ENCODE measurements at regions not wholly inside any gene's neighbourhood (a gene's known extent, or its start where the extent isn't known, plus 50 kb on each side); places are given as distances from the start of the nearest gene placed in this dataset.

DNA sequence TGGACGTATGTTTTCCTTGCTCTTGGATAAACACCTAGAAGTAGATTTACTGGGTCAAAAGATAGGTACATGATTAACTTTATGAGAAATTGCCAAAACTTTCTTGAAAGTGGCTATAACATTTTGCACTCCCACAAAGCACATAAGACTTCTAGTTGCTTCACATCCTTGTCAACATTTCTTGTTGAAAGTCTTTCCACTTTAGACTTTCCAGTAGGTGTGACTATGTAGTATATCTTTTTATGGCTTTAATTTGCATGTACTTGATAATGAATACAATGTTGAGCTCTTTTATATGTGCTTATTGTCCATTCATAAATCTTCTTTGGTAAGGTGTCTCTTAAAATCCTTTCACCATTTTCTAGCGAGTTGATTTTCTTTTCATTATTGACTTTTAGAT lies 241.2 kb upstream of the RPL38 start:
- no peak for DNase-seq

DNA sequence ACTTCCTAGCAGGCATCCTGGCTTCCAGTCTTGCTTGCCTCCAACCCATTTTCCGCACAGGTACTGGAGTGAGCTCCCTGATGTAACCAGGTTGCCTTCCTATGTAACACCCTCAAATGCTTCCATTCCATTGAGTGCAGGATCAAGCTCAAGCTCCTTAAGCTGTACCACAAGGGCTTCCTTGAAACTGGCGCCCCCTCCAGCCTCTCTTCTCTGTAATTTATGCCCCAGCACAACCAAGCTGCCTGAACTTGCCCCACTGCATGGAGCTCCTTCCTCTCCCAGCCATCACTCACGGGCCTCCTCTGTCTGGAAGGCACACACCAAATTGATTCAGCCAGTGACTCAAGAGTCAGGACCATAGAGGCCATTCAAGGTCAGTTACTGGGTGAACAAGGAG lies 234.8 kb upstream of the RPL38 start:
- no peak for DNase-seq

DNA sequence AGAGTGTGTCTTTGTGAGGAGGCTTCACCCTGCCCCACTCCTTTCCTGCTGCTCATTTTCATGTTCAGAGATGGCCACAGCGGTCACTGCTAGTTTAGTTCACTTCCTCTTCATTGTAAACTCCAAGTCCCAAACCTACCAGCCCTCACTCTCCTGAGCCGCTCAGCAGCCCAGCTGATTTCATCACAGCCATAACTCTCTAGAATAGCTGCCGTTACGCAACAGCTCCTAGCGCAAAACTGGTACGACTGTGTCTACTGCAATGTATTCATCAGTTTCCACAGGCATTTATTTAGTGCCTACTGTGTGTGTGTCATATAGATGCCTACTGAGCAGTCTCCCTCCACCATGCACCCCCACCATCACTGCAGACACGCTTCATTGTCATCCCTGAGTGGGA lies 233.5 kb upstream of the RPL38 start:
- DNase-seq = peak; percentile 82

DNA sequence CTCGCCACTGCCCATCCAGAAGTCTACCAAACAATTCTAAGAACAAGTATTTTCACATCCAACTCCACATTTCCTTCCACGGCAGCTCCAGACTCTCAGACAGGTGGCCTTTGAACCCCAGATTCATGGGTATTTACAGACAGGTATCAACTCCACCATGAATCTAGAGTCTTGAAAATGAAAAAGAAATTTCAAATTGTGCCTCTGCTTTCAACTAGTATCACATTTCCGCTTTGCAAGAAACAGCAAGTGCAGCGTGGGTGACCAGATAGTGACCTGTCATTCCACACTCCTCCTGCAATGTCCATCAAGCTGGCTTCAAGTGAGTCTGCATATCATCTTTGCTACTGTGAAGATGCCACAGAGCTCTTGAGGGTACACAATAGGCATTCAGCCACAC lies 232.4 kb upstream of the RPL38 start:
- DNase-seq = no peak

DNA sequence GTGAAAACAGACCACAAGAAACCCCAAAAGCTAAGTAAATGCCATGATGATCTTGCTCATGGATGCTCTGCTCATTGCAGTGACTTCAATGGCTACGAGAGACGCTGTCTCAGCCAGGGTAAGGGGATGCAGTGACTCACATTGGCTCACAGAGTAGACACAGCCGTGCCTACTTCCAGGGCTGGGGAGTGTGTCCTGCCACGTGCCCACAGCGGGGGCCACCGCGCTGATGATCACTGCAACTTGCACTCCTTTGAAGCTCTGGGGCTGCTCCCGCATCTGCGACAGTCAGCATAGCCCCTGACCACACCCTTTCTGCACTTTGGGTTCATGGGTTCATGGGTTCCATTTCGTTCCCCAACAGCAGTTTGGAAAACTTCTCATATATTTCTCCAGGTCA lies 231.4 kb upstream of the RPL38 start:
- DNase-seq = no peak

DNA sequence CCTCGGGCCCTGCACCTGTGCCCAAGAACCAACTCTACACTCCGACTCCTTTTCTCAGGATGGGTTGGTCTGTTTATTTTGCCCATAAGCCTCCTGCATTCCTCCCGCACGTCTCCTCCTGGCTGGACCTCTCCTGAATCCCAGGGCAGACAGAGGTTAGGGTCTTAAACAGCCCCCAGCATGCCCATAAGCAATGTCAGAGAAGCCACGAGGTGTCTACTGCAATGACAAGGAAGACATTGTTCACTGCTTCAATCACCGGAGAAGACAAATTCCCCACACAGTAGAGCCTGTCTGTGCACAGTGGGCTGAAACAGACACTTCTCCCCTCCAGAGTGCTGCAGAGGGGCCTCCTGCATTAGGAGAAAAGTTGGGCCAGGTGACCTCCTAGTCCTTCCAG lies 230.6 kb upstream of the RPL38 start:
- no peak for DNase-seq

DNA sequence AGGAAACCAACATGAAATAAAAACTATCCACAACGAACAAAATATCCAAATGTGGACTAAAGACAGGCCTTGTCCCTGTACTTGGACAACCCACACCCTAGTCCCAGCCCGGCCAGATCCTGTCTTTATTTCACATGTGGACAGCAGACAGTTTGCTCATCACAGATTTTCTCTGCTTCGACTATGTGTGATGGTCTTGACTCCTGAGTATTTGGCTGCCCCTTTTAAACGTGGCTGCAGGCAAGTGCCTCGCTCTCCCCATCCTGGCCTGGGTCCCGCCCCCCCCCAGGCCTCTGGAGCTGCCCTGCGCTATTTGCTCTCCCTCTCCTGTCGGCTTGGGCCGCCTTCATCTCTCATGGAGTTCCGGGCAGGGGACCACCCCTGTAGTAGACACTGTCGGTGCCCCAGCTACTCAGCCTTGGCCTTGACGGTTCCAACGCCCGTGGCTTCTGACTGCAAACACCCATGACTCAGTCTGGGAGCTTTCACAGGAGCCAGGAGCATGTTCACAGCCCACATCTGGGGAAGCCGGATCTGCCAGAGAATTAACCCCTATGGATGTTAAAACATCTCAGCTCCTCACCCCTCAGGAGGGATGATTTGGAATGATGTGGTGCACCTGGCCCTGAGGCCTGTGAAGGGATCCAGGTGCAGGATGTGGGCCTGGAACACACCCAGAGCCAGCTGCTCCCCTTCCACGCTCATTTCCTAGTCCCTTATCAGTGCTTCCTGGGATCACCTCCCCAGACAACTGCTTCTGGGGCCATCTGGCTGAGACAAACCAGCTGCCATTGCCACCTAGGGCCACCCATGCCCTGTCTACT lies 229.7 kb upstream of the RPL38 start:
- DNase-seq = no peak

DNA sequence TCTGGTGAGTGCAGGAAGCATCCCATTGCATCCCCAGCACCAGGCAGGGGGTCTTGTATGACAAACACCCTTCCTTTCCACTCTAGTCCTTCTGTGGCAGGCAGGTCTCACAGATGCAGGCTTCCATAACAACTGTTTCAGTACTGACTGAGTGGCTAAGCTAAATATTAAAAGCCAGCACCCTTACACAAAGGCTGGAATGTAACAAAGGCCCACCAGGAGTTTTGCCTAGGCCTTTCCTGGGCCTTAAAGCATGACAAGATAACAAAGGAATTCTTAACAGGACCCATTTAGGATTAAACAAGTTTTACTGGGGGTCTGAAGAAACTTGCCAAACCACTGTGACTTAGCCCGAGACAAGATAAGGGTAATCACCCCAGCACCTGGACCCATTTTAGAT lies 228.9 kb upstream of the RPL38 start:
- no peak for DNase-seq

DNA sequence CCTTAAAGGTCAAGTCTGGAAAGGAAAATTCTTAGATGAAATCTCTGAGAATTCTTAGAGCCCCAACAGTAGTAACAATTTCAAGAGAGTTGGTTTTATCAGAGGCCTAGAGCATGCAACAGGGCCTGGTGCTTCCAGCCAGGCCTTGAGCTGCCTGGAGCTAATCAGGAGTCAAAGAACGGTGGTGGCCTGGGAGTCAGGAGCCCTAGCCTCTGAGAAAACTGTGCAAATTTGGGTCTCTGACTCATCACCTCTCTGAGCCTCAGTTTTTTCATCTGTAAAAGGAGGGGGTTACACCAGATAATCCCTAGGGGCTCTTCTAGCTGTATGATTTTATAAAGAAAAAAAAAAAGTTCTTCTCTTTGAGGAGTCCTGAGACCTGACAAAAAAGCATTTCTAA lies 227.3 kb upstream of the RPL38 start:
- DNase-seq = peak; percentile 30

DNA sequence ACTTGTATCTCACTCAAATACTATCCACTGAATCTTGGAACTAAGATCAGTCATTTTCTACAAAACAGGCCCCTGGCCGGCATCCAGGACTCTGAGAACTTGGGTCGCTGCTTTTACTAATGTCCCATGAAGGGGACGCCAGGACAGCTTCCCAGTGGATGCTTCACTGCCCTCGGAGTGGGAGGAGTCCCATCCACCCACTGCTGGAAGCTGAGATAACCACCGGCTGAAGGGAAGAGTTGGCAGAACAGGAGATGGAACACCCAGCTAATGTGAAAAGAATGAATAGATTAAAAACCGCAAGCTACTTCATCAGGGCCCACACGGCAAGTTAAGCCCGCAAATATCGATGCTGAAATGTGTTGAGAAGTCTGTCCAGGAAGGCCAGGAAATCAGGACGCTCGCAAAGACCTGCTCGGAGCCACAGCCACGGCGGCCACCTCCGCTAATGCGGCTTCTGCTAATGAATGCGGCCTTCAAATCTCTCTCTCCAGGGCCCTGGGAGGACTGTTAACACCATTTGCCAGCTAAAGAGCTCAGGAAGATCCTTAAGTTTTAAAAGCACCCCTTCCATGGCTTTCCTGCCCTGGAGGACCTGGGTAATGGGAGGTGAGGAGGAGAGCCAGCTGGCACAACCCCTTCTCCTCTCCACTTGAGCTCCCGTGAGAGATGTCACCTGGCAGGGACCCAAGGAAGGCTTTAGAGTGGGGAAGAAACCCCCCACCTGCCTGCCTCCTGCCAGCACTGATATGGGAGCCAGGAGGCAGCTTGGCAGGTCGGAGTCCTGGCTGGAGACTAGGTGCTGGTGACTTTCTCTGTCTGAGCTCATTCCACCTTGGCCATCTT lies 226.6 kb upstream of the RPL38 start:
- DNase-seq = peak; percentile 72

DNA sequence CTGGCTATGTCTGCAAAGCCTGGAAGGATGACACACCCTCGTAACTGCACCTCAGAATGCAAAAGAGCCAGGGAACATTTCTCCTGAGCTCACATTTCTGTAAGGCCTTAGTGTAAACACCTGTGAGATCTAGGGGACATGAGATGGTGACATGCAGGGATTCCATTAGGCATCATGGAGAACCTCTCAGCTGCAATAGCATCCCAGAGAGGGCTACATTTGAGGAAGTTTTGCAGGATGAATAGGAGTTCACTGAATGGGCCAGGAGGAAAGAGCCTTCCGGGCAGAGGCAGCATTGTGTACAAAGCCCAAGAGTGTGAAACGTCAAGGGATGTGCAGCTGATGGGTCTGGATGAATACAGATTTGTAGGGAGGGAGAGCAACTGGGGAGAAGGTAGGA lies 223.0 kb upstream of the RPL38 start:
- no peak for DNase-seq

DNA sequence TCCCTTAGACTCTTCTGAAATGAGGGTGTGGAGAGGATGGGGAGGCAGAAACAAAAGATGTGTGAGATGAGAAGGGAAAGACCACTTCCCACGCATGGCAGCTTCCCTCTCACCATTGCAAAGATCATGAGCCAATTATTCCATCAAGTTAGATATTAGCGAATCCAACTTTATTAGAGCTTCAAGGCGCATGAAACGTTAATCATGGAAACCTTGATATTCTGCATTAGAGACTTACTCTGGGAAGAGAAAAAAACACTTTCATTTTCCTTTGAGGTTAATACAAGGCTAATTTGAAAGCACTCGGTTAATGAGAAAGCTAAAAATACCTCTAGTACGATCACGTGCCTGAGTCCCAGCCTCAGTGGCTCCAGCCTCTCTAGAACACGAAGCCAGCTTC lies 220.6 kb upstream of the RPL38 start:
- no peak for DNase-seq

DNA sequence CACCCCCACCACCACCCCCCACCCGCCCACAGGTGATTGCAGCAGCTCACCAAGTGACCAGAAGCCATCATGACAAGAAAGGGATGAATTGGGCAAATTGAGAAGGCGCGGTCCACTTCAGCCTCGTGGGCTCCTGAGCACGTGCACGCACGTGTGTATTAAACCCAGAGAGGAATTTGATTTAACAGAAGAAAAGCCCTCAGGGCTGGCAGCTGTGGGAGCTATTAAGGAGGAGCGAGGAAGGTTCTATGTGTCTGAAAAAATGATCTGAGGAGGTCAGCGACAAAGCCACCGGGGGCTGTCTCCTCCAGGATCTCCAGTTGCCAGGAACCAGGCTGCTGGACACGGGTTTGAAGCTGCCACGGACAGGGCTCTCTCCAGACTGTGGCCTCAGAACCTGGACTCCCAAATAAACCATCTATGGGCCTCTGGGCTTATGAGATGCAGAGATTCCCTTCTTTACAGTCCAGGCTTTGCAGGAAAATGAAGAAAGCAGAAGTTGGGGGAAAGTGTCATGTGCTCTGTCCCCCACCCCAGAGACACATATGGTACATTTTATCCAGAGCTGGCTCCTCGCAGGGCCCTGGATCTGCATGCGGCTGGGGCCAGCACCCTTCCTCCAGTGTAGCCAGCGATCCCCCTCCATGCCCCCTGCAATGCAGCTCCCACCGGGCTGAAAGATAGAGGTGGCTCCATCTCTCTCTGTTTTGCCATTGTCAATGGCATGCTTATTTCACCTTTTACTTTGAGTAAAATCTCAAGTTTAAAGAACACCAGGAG lies 219.7 kb upstream of the RPL38 start:
- DNase-seq = no peak

DNA sequence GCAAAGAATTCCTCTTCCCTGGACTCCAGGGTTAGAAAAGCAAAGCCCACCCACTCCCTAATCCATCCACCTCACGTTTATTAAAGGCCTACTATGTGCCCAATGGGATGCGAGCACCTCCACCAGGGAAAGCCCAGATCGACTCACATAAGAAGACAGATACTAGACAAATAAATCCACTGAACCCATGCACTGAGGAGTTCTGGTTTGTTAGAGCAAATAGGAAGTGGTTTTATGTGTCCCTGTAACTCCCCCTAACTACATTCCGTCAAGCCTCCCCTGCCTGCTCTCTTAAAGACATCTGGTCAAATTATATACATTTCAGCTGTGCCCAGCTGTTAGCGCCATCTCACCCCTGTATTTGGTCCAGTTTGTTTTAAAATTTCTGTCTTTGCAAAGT lies 218.5 kb upstream of the RPL38 start:
- peak; percentile 21 for DNase-seq

DNA sequence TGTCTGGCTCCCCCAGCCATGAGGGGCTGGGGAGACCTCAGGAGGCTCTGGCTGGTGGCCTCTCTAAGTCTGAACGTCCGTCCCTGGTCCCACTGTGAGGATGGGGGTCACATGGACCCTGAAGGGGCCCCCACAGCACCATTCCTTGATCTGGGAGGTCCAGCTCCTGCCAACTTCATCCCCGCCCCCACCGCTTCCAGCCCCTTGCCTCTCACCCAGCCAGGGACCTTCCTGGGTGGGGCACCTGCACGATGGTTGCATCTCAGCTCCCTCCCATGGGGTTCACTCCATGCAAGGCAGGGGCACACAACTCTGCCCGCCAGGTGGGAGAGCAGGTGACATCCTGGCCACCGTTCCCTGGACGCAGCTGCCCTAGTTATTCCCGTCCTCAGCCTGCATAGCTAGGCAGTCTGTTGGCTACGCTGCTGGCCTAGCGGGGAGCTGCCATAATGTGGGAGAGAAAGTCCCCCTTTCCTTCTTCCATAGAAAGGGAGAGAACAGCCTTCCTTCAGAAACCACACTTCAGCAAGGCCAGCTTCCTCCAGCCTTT lies 217.9 kb upstream of the RPL38 start:
- no peak for DNase-seq

DNA sequence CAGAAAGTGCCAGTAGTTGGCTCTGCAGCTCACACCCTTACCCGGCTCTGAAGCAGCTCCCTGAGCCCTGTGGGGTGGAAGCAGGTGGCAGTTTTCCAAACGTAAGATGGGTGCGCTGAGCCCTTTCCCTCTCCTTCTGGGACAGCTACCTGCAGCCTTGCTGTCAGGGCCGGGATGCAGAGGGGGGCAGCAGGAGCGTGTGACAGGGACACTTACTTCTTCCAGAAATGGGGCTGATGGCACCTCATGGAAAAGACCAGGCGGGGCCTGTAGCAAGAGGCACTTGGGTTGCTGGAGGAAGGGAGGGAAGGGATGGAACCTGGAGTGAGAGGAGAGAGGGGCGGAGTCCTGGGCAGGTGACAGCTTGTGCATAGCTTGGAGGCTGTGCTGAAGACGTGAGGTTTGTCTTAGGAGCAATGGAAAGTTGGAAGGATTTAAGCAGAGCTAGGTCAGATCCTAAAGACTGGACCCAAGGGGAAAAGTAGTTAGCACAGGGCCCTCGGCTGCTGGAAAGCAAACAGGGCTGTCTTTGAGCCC lies 216.8 kb upstream of the RPL38 start:
- no peak for DNase-seq

DNA sequence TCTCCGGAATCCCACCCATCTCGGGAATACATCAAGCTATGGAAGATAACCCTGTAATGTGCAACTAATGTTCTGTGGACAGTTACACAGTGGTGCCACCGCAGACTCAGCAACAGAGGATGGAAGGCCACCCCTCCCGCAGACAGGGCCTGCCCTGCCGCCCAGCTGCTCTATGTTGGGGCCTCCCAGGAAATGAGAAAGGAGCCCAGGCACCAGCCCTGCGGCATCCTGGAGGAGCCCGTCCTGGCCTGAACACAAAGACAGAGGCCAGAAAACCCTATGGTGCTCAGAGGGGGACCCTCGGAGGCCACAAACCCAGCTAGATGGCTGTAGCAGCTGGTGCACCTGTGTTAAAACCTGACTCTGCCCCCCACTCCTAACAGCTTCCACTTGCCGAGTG lies 216.1 kb upstream of the RPL38 start:
- no peak for DNase-seq

DNA sequence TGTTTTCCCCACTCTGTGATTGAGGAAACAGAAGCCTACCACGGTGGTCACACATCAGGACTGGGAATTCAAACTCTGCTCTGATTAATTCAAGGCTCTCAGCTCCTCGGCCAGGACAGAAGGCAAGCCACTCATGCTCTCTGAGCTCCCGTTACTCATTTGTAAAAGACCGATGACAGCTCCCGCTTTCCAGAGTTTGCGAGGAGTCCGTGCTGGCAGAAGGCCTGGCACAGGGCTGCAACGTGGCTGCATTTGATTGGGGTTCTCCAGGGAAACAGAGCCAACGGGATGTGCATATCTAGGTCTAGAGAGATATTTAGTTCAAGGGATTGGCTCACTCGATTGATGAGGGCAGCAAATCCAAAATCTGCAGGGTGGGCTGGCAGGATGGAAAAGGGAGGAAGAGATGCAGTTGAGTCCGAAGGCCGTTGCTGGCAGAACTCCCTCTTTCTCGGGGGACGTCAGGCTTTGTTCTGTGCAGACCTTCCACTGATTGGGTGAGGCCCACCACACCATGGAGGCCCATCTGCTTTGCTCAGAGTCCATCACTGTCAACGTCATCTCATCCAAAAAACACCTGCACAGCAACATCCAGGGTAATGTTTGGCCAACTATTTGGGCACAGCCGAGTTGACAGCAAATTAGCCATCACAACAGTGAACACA lies 215.5 kb upstream of the RPL38 start:
- no peak for DNase-seq

DNA sequence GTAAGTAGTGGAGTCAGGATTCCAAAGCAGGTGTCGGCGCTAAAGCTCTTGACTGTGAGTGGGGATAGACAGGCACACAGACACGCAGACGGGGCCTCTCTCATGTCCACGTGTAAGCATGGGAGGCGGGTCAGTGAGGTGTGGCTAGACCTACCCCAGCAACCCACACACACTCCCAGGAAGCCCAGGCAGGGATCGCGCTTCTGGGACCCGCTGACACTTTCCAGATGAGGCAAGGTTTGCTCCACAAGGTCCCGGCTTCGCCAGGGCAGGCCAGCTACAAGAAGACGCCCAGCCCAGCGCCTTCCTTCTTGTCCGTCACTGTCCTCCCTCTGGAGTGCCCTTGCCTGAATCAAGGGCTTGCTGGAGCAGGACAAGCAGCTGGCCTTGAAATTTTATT lies 213.8 kb upstream of the RPL38 start:
- DNase-seq = no peak

DNA sequence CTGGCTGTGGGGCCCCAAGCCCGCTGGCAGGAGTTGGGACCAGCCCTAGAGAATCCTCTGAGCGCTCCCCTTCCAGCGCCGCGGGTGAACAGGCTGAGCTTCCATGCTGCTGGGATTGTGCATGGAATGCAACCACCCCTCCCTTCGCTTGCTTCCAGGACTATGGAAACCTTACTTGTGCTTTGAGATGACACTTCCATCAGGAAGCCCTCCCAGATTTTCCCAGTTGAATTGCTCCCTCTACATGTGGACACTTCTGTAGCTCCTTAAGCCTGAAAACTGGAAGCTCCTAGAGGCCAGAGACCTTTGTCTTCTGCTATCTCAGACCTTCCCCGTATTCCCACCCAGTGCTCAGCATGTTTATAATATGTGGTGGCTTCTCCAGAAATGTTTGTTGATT lies 213.2 kb upstream of the RPL38 start:
- DNase-seq = no peak

DNA sequence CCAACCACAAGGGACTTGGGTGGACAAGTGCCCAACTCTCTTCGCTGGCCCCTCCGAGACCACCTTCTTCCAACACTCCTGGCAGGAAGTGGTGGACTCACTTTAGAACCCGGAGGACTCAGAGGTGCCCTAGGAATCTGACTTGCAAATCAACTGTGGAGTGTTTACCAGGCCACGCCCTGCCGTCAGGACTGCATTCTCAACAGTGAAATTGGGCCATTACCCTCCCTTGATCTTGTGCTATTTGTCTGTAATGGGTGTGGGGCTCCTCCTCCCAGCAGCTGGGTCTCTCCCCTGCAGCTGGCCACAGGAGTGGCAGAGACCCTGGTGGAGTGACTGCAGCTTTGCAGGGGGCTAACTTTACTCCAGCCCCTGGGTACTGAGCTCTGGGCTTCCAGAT lies 212.2 kb upstream of the RPL38 start:
- DNase-seq = no peak

DNA sequence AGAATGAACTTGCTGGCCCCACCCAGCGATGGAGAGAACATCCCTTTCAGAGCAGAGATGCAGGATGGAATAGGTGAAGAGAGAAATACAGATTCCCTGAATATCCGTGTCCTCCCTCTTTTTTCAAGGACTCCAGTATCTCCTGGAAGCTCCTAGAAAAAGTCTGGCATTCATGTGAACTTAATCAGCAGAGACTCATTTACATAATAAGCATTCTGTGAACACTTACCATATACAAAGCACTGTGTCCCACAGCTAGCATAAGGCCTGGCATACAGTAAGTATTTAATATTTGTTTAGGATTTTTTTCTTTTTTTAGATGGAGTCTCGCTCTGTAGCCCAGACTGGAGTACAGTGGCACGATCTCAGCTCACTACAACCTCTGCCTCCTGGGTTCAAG lies 208.5 kb upstream of the RPL38 start:
- DNase-seq = no peak

DNA sequence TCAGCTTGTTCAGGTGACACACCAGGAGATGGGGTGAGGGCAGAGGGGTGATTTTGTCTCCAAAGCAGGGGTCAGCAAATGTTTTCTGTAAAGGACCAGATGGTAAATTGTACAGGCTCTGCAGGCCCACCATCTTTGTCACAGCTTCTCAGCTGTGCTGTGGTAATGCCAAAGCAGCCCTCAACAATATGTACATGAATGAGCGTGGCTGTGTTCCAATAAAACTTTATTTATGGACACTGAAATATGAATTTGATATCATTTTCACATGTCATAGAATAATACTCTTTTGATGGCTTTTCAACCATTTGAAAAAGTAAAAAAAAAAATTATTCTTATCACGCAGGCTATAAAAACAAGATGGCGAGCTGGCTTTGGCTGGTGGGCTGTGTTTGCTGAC lies 206.4 kb upstream of the RPL38 start:
- DNase-seq = no peak
